ENCODE measurements at regions not wholly inside any gene's neighbourhood (a gene's known extent, or its start where the extent isn't known, plus 50 kb on each side); places are given as distances from the start of the nearest gene placed in this dataset.

GRCh38 chr9:10921671-10922070, 308.9 kb upstream of the PTPRD start:
- ChIA-PET POLR2A (ENCODE audit: unreplicated experiment) (no interaction called here), CTCF (no interaction called here)
- no peaks in the 10 kb centered on the region for H3K79me2 ChIP-seq (ENCODE audit: low read depth)
- no peaks in the 10 kb centered on the region for H3K4me1 ChIP-seq (replicated peaks; ENCODE audit: insufficient read depth)
- no peaks in the 10 kb centered on the region for H3K9me3 ChIP-seq (ENCODE audit: insufficient read depth, low read depth)
- no peak overlapping the region for H3K4me2 ChIP-seq
- TF ChIP-seq CTCF (conservative IDR thresholded peaks at IDR 0.05), result no peak
- TF ChIP-seq EZH2 (IDR thresholded peaks at IDR 0.05; ENCODE audit: low read depth), result no peak
- no peak overlapping the region for H3K4me3 ChIP-seq
- no peaks in the 10 kb centered on the region for H3K36me3 ChIP-seq (ENCODE audit: low read depth)
- no peaks in the 10 kb centered on the region for H3F3A ChIP-seq (ENCODE audit: insufficient read depth, low read depth)
- H2AFZ ChIP-seq, result no peak overlapping the region
- intact Hi-C loops (cut with micrococcal nuclease; ENCODE audit: unreplicated experiment), result no loop called here
- H3K9me2 ChIP-seq (ENCODE audit: insufficient read depth), result no peaks in the 10 kb centered on the region
- H4K20me1 ChIP-seq (ENCODE audit: insufficient read depth), result no peaks in the 10 kb centered on the region
- no peaks in the 10 kb centered on the region for H3K27me3 ChIP-seq (ENCODE audit: insufficient read depth, low read depth)
- BruUV-seq (replicated peaks), result no TSS peak
- no peak for DNase-seq
- H3K27ac ChIP-seq, result no peak overlapping the region

GRCh38 chr9:10925896-10926295, 313.1 kb upstream of the PTPRD start:
- DNase-seq, result no peak
- H4K20me1 ChIP-seq (ENCODE audit: insufficient read depth), result no peaks in the 10 kb centered on the region
- BruUV-seq (replicated peaks), result no TSS peak
- no peaks in the 10 kb centered on the region for H3K79me2 ChIP-seq (ENCODE audit: low read depth)
- intact Hi-C loops (cut with micrococcal nuclease; ENCODE audit: unreplicated experiment), result no loop called here
- H3K4me1 ChIP-seq (replicated peaks; ENCODE audit: insufficient read depth), result no peaks in the 10 kb centered on the region
- no peak overlapping the region for H3K27ac ChIP-seq
- H2AFZ ChIP-seq, result no peak overlapping the region
- no peak for TF ChIP-seq EZH2 (IDR thresholded peaks at IDR 0.05; ENCODE audit: low read depth)
- no peak for TF ChIP-seq CTCF (conservative IDR thresholded peaks at IDR 0.05)
- H3F3A ChIP-seq (ENCODE audit: insufficient read depth, low read depth), result no peaks in the 10 kb centered on the region
- no peaks in the 10 kb centered on the region for H3K36me3 ChIP-seq (ENCODE audit: low read depth)
- CTCF ChIA-PET, result no interaction called here
- H3K9me2 ChIP-seq (ENCODE audit: insufficient read depth), result no peaks in the 10 kb centered on the region
- H3K4me2 ChIP-seq, result no peak overlapping the region
- H3K9me3 ChIP-seq (ENCODE audit: insufficient read depth, low read depth), result no peaks in the 10 kb centered on the region
- no peak overlapping the region for H3K4me3 ChIP-seq
- H3K27me3 ChIP-seq (ENCODE audit: insufficient read depth, low read depth), result no peaks in the 10 kb centered on the region
- POLR2A ChIA-PET (ENCODE audit: unreplicated experiment), result no interaction called here

- ChIA-PET CTCF (no interaction called here), POLR2A (ENCODE audit: unreplicated experiment) (no interaction called here)
- no peaks in the 10 kb centered on the region for H3K9me2 ChIP-seq (ENCODE audit: insufficient read depth)
- H3K4me1 ChIP-seq (replicated peaks; ENCODE audit: insufficient read depth), result no peaks in the 10 kb centered on the region
- H3K79me2 ChIP-seq (ENCODE audit: low read depth), result no peaks in the 10 kb centered on the region
- H3K36me3 ChIP-seq (ENCODE audit: low read depth), result no peaks in the 10 kb centered on the region
- no TSS peak for BruUV-seq (replicated peaks)
- DNase-seq, result no peak
- no peak overlapping the region for H2AFZ ChIP-seq
- intact Hi-C loops (cut with micrococcal nuclease; ENCODE audit: unreplicated experiment), result no loop called here
- H3F3A ChIP-seq (ENCODE audit: insufficient read depth, low read depth), result no peaks in the 10 kb centered on the region
- H3K4me2 ChIP-seq, result no peak overlapping the region
- no peaks in the 10 kb centered on the region for H3K9me3 ChIP-seq (ENCODE audit: insufficient read depth, low read depth)
- no peaks in the 10 kb centered on the region for H4K20me1 ChIP-seq (ENCODE audit: insufficient read depth)
- no peaks in the 10 kb centered on the region for H3K27me3 ChIP-seq (ENCODE audit: insufficient read depth, low read depth)
- TF ChIP-seq CTCF (conservative IDR thresholded peaks at IDR 0.05) (no peak), EZH2 (IDR thresholded peaks at IDR 0.05; ENCODE audit: low read depth) (no peak)
- H3K27ac ChIP-seq, result no peak overlapping the region
- H3K4me3 ChIP-seq, result no peak overlapping the region
Observed at GRCh38 chr9:10928372-10928771, 315.6 kb upstream of the PTPRD start.

Data from PC-9 (cell line).